Activated naive CD8-positive, alpha-beta T cell treated with anti-CD3 and anti-CD28 coated beads for 36 hours (primary cell): ENCODE measurements at regions not wholly inside any gene's neighbourhood (a gene's known extent, or its start where the extent isn't known, plus 50 kb on each side); places are given as distances from the start of the nearest gene placed in this dataset.

Experiments
- DNase-seq: peaks from one replicate; pipeline ENCODE4 v3.0.0; 2021
- H3K27ac Mint-ChIP-seq: one replicate; pipeline ENCODE4 v1.8.0; 2022; ENCODE audit warnings: mild to moderate bottlenecking, moderate library complexity, mixed read lengths
- H3K27me3 Mint-ChIP-seq: one replicate; pipeline ENCODE4 v1.8.0; 2022; ENCODE audit warnings: mild to moderate bottlenecking, mixed read lengths
- H3K36me3 Mint-ChIP-seq: one replicate; pipeline ENCODE4 v1.8.0; 2021; ENCODE audit warnings: mild to moderate bottlenecking, mixed read lengths
- H3K4me1 Mint-ChIP-seq: one replicate; pipeline ENCODE4 v1.8.0; 2021; ENCODE audit warnings: mixed read lengths
- H3K4me3 Mint-ChIP-seq: one replicate; pipeline ENCODE4 v1.8.0; 2022; ENCODE audit warnings: mild to moderate bottlenecking, moderate library complexity, mixed read lengths
- H3K9me3 Mint-ChIP-seq: one replicate; pipeline ENCODE4 v1.8.0; 2022; ENCODE audit warnings: mixed read lengths

- DNase-seq, result no peak
- no peaks in the 10 kb centered on the region for H3K36me3 Mint-ChIP-seq
- H3K4me1 Mint-ChIP-seq, result no peaks in the 10 kb centered on the region
- H3K27me3 Mint-ChIP-seq, result no peaks in the 10 kb centered on the region
- H3K27ac Mint-ChIP-seq, result no peak overlapping the region
- no peaks in the 10 kb centered on the region for H3K9me3 Mint-ChIP-seq
- H3K4me3 Mint-ChIP-seq, result no peak overlapping the region
Observed at GRCh38 chr21:23475281-23476219, 2131.7 kb downstream of the MRPL39 start.

- no peaks in the 10 kb centered on the region for H3K36me3 Mint-ChIP-seq
- H3K27ac Mint-ChIP-seq, result no peak overlapping the region
- no peak for DNase-seq
- no peak overlapping the region for H3K4me3 Mint-ChIP-seq
- H3K27me3 Mint-ChIP-seq, result no peaks in the 10 kb centered on the region
- no peaks in the 10 kb centered on the region for H3K4me1 Mint-ChIP-seq
- H3K9me3 Mint-ChIP-seq, result no peaks in the 10 kb centered on the region
Observed at GRCh38 chr21:23471877-23472276, 2135.4 kb downstream of the MRPL39 start.

GRCh38 chr21:23463365-23463764 is 2143.9 kb downstream of the MRPL39 start:
- Mint-ChIP-seq H3K4me1 (no peaks in the 10 kb centered on the region), H3K36me3 (no peaks in the 10 kb centered on the region), H3K27me3 (no peaks in the 10 kb centered on the region), H3K4me3 (no peak overlapping the region), H3K27ac (no peak overlapping the region), H3K9me3 (peaks cover 7% of the 10 kb centered on the region)
- DNase-seq, result no peak

GRCh38 chr21:23455676-23456075 is 2151.6 kb downstream of the MRPL39 start:
- Mint-ChIP-seq H3K36me3 (no peaks in the 10 kb centered on the region), H3K4me3 (no peak overlapping the region), H3K27ac (no peak overlapping the region), H3K4me1 (no peaks in the 10 kb centered on the region), H3K9me3 (no peaks in the 10 kb centered on the region), H3K27me3 (peaks cover 3% of the 10 kb centered on the region)
- DNase-seq, result no peak

- DNase-seq, result peak; percentile 6
- no peaks in the 10 kb centered on the region for H3K36me3 Mint-ChIP-seq
- no peaks in the 10 kb centered on the region for H3K9me3 Mint-ChIP-seq
- H3K27me3 Mint-ChIP-seq, result peaks cover 8% of the 10 kb centered on the region
- H3K4me1 Mint-ChIP-seq, result no peaks in the 10 kb centered on the region
- no peak overlapping the region for H3K27ac Mint-ChIP-seq
- no peak overlapping the region for H3K4me3 Mint-ChIP-seq
Observed at GRCh38 chr21:23452384-23453083, 2154.7 kb downstream of the MRPL39 start.

- no peak overlapping the region for H3K27ac Mint-ChIP-seq
- DNase-seq, result no peak
- H3K9me3 Mint-ChIP-seq, result no peaks in the 10 kb centered on the region
- no peaks in the 10 kb centered on the region for H3K4me1 Mint-ChIP-seq
- no peaks in the 10 kb centered on the region for H3K36me3 Mint-ChIP-seq
- no peak overlapping the region for H3K4me3 Mint-ChIP-seq
- H3K27me3 Mint-ChIP-seq, result peaks cover 5% of the 10 kb centered on the region
Observed at GRCh38 chr21:23445307-23445706, 2162.0 kb downstream of the MRPL39 start.

- Mint-ChIP-seq H3K27me3 (no peaks in the 10 kb centered on the region), H3K27ac (no peak overlapping the region), H3K4me3 (no peak overlapping the region), H3K4me1 (no peaks in the 10 kb centered on the region), H3K9me3 (peaks cover 2% of the 10 kb centered on the region), H3K36me3 (no peaks in the 10 kb centered on the region)
- no peak for DNase-seq
Observed at GRCh38 chr21:23438081-23438480, 2169.2 kb downstream of the MRPL39 start.

- H3K27me3 Mint-ChIP-seq, result no peaks in the 10 kb centered on the region
- no peaks in the 10 kb centered on the region for H3K4me1 Mint-ChIP-seq
- DNase-seq, result no peak
- H3K9me3 Mint-ChIP-seq, result no peaks in the 10 kb centered on the region
- no peak overlapping the region for H3K4me3 Mint-ChIP-seq
- H3K36me3 Mint-ChIP-seq, result no peaks in the 10 kb centered on the region
- H3K27ac Mint-ChIP-seq, result no peak overlapping the region
Observed at GRCh38 chr21:23402929-23403520, 2204.3 kb downstream of the MRPL39 start.

GRCh38 chr21:23401278-23401677 is 2206.0 kb downstream of the MRPL39 start:
- Mint-ChIP-seq H3K4me3 (no peak overlapping the region), H3K27ac (no peak overlapping the region), H3K9me3 (no peaks in the 10 kb centered on the region), H3K36me3 (no peaks in the 10 kb centered on the region), H3K27me3 (no peaks in the 10 kb centered on the region), H3K4me1 (no peaks in the 10 kb centered on the region)
- no peak for DNase-seq

- Mint-ChIP-seq H3K27me3 (no peaks in the 10 kb centered on the region), H3K4me1 (no peaks in the 10 kb centered on the region), H3K9me3 (no peaks in the 10 kb centered on the region), H3K27ac (no peak overlapping the region), H3K4me3 (no peak overlapping the region), H3K36me3 (no peaks in the 10 kb centered on the region)
- DNase-seq, result no peak
Observed at GRCh38 chr21:23398726-23399125, 2208.6 kb downstream of the MRPL39 start.

GRCh38 chr21:23394458-23394857 is 2212.8 kb downstream of the MRPL39 start:
- H3K9me3 Mint-ChIP-seq, result no peaks in the 10 kb centered on the region
- no peak for DNase-seq
- H3K27me3 Mint-ChIP-seq, result no peaks in the 10 kb centered on the region
- no peaks in the 10 kb centered on the region for H3K4me1 Mint-ChIP-seq
- no peak overlapping the region for H3K27ac Mint-ChIP-seq
- no peak overlapping the region for H3K4me3 Mint-ChIP-seq
- no peaks in the 10 kb centered on the region for H3K36me3 Mint-ChIP-seq

- Mint-ChIP-seq H3K9me3 (no peaks in the 10 kb centered on the region), H3K36me3 (no peaks in the 10 kb centered on the region), H3K4me1 (no peaks in the 10 kb centered on the region), H3K27ac (no peak overlapping the region), H3K27me3 (no peaks in the 10 kb centered on the region), H3K4me3 (no peak overlapping the region)
- DNase-seq, result no peak
Observed at GRCh38 chr21:23384679-23385078, 2222.6 kb downstream of the MRPL39 start.

- H3K27me3 Mint-ChIP-seq, result no peaks in the 10 kb centered on the region
- no peaks in the 10 kb centered on the region for H3K4me1 Mint-ChIP-seq
- no peak for DNase-seq
- H3K4me3 Mint-ChIP-seq, result no peak overlapping the region
- H3K27ac Mint-ChIP-seq, result no peak overlapping the region
- no peaks in the 10 kb centered on the region for H3K36me3 Mint-ChIP-seq
- H3K9me3 Mint-ChIP-seq, result no peaks in the 10 kb centered on the region
Observed at GRCh38 chr21:23374155-23374554, 2233.1 kb downstream of the MRPL39 start.

GRCh38 chr21:23356905-23357304 is 2250.4 kb downstream of the MRPL39 start:
- no peak for DNase-seq
- no peak overlapping the region for H3K4me3 Mint-ChIP-seq
- H3K27me3 Mint-ChIP-seq, result no peaks in the 10 kb centered on the region

GRCh38 chr21:23316190-23316589 is 2291.1 kb downstream of the MRPL39 start:
- Mint-ChIP-seq H3K27me3 (no peaks in the 10 kb centered on the region), H3K27ac (no peak overlapping the region), H3K4me3 (no peak overlapping the region), H3K4me1 (no peaks in the 10 kb centered on the region), H3K9me3 (no peaks in the 10 kb centered on the region), H3K36me3 (no peaks in the 10 kb centered on the region)
- no peak for DNase-seq

More at GRCh38 chr21:23356905-23357304, 2250.4 kb downstream of the MRPL39 start:
- Mint-ChIP-seq H3K9me3 (peaks cover 6% of the 10 kb centered on the region), H3K27ac (no peak overlapping the region), H3K36me3 (no peaks in the 10 kb centered on the region), H3K4me1 (no peaks in the 10 kb centered on the region)
